GM12891 (cell line): ENCODE measurements at regions not wholly inside any gene's neighbourhood (a gene's known extent, or its start where the extent isn't known, plus 50 kb on each side); places are given as distances from the start of the nearest gene placed in this dataset.

Source experiments
- DNase-seq: peaks from one replicate; pipeline ENCODE4 v3.0.0; 2011; ENCODE audit warnings: low spot score; ENCODE audit not compliant: insufficient read length
- FAIRE-seq: peaks from 2 replicates; lab custom pipeline; 2011; peaks lifted over from hg19 to GRCh38; lab: Jason Lieb, UNC
- PAX5 ChIP-seq: IDR thresholded peaks from 2 replicates; pipeline ENCODE4 v1.6.1; 2011; ENCODE audit warnings: low read length, moderate library complexity, mild to moderate bottlenecking; ENCODE audit not compliant: insufficient read depth, severe bottlenecking
- POLR2A ChIP-seq: IDR thresholded peaks from 2 replicates; pipeline ENCODE4 v1.6.1; 2011; ENCODE audit warnings: low read depth, low read length, control low read depth
- POLR2AphosphoS5 ChIP-seq: IDR thresholded peaks from 2 replicates; pipeline ENCODE4 v1.6.1; 2011; ENCODE audit warnings: low read depth, low read length, control low read depth
- POU2F2 ChIP-seq: IDR thresholded peaks from 2 replicates; pipeline ENCODE4 v1.6.1; 2011; ENCODE audit warnings: low read depth, mild to moderate bottlenecking, control low read depth, low read length, moderate library complexity
- SPI1 ChIP-seq: IDR thresholded peaks from 2 replicates; pipeline ENCODE4 v1.6.1; 2011; ENCODE audit warnings: low read depth, low read length, control low read depth
- TAF1 ChIP-seq: IDR thresholded peaks from 2 replicates; pipeline ENCODE4 v1.6.1; 2011; ENCODE audit warnings: low read depth, low read length, control low read depth

GRCh38 chr12:76246611-76247010, 101.6 kb downstream of the BBS10 start:
- no peak for DNase-seq
- no peak for FAIRE-seq
- TF ChIP-seq SPI1 = no peak
- TF ChIP-seq POLR2AphosphoS5 = no peak
- no peak for TF ChIP-seq TAF1
- TF ChIP-seq PAX5 = no peak
- no peak for TF ChIP-seq POU2F2
- TF ChIP-seq POLR2A = no peak

- FAIRE-seq (no peak), DNase-seq (no peak)
- TF ChIP-seq TAF1 = no peak
- no peak for TF ChIP-seq POLR2A
- TF ChIP-seq POLR2AphosphoS5 = no peak
- TF ChIP-seq POU2F2 = no peak
- TF ChIP-seq PAX5 = no peak
- no peak for TF ChIP-seq SPI1
Measured at GRCh38 chr12:76244300-76244699, 103.9 kb downstream of the BBS10 start.

GRCh38 chr12:76242813-76243550, 105.2 kb downstream of the BBS10 start:
- no peak for FAIRE-seq
- no peak for DNase-seq
- TF ChIP-seq POU2F2 (no peak), SPI1 (no peak), POLR2AphosphoS5 (no peak), TAF1 (no peak), PAX5 (no peak), POLR2A (no peak)

- DNase-seq (no peak), FAIRE-seq (no peak)
- TF ChIP-seq POU2F2 (no peak), PAX5 (no peak), SPI1 (no peak), POLR2AphosphoS5 (no peak), TAF1 (no peak), POLR2A (no peak)
Measured at GRCh38 chr12:76241371-76241770, 106.8 kb downstream of the BBS10 start.

- FAIRE-seq (no peak), DNase-seq (no peak)
- TF ChIP-seq POLR2A (no peak), SPI1 (no peak), TAF1 (no peak), POU2F2 (no peak), POLR2AphosphoS5 (no peak), PAX5 (no peak)
Measured at GRCh38 chr12:76240281-76240680, 107.9 kb downstream of the BBS10 start.

GRCh38 chr12:76238688-76239087, 109.5 kb downstream of the BBS10 start:
- no peak for TF ChIP-seq POLR2AphosphoS5
- no peak for TF ChIP-seq SPI1
- TF ChIP-seq PAX5 = no peak
- TF ChIP-seq POLR2A = no peak
- no peak for TF ChIP-seq TAF1
- TF ChIP-seq POU2F2 = no peak

GRCh38 chr12:76237086-76237701, 111.0 kb downstream of the BBS10 start:
- no peak for DNase-seq
- TF ChIP-seq SPI1 (no peak), TAF1 (no peak), POLR2AphosphoS5 (no peak), POLR2A (no peak), PAX5 (no peak), POU2F2 (no peak)
- FAIRE-seq = no peak

More at GRCh38 chr12:76238688-76239087, 109.5 kb downstream of the BBS10 start:
- FAIRE-seq = no peak
- DNase-seq = no peak

- TF ChIP-seq POLR2AphosphoS5 (no peak), PAX5 (no peak), POU2F2 (no peak), SPI1 (no peak), TAF1 (no peak)
- no peak for FAIRE-seq
- no peak for DNase-seq
Measured at GRCh38 chr12:76236640-76237039, 111.6 kb downstream of the BBS10 start.

- no peak for FAIRE-seq
Measured at GRCh38 chr12:76234741-76235140, 113.5 kb downstream of the BBS10 start.

GRCh38 chr12:76232013-76232412, 116.2 kb downstream of the BBS10 start:
- no peak for DNase-seq
- no peak for FAIRE-seq
- TF ChIP-seq TAF1 (no peak), POLR2AphosphoS5 (no peak), POU2F2 (no peak), PAX5 (no peak)

More at GRCh38 chr12:76234741-76235140, 113.5 kb downstream of the BBS10 start:
- no peak for DNase-seq
- TF ChIP-seq PAX5 = no peak
- no peak for TF ChIP-seq POU2F2
- no peak for TF ChIP-seq TAF1
- no peak for TF ChIP-seq POLR2A
- no peak for TF ChIP-seq SPI1
- no peak for TF ChIP-seq POLR2AphosphoS5
